ENCODE measurements at regions not wholly inside any gene's neighbourhood (a gene's known extent, or its start where the extent isn't known, plus 50 kb on each side); places are given as distances from the start of the nearest gene placed in this dataset.

DNA sequence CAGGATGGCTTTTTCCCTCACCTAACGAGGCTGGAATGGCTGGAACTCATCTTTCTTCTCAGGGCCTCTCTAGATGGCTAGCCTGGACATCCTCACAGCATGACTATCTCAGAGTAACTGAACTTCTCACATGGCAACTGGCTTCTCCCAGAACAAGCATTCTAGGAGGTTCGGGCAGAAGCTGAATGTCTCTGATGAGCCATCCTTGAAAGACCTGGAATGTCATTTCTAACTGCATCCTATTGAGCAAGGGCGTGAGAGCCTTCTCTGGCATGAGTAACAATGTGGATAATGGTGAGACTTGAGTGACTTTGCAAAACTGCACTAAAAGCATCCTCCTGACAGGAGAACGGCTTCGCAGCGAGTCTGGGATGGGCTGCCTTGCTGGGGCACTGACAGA lies 487.7 kb downstream of the MAT2B start:
- Histone ChIP-seq H3K36me3 (no peaks in the 10 kb centered on the region), H3K9me3 (no peaks in the 10 kb centered on the region), H3K4me1 (no peaks in the 10 kb centered on the region), H3K4me3 (replicated peaks in 1 of 3) (no peak overlapping the region), H3K27ac (no peak overlapping the region), H3K27me3 (no peaks in the 10 kb centered on the region)
- 83 to 84% methylated on average over 6 of the region's 6 CpGs for WGBS, 2 donors
- no peak for TF ChIP-seq POLR2A (IDR thresholded peaks at IDR 0.05)
- TF ChIP-seq, protein P1, sequence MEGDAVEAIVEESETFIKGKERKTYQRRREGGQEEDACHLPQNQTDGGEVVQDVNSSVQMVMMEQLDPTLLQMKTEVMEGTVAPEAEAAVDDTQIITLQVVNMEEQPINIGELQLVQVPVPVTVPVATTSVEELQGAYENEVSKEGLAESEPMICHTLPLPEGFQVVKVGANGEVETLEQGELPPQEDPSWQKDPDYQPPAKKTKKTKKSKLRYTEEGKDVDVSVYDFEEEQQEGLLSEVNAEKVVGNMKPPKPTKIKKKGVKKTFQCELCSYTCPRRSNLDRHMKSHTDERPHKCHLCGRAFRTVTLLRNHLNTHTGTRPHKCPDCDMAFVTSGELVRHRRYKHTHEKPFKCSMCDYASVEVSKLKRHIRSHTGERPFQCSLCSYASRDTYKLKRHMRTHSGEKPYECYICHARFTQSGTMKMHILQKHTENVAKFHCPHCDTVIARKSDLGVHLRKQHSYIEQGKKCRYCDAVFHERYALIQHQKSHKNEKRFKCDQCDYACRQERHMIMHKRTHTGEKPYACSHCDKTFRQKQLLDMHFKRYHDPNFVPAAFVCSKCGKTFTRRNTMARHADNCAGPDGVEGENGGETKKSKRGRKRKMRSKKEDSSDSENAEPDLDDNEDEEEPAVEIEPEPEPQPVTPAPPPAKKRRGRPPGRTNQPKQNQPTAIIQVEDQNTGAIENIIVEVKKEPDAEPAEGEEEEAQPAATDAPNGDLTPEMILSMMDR (IDR thresholded peaks at IDR 0.05): no peak
- DNase-seq: no peak
- intact Hi-C loops (cut with DNase I): no loop called here

DNA sequence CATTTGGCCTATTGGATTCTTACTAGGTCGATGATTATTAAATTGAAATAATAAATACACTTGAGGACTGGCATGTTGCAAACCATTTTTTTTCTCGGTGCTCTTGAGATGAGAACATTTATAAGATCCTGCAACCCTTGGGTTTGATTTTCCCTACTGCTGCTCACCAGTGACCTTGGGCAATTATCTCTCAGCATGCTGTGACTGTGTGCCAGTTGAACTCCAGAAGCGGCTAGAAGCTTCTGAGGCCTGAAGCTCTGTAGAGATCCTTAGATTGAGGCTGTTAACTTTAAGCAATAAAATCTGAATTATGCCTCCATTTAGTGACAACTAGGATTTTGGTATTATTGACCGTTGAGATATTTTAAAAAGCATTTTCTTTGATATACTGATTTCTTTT lies 489.8 kb downstream of the MAT2B start:
- TF ChIP-seq, protein P1 (IDR thresholded peaks at IDR 0.05): no peak
- no peak for TF ChIP-seq POLR2A (IDR thresholded peaks at IDR 0.05)
- no peak for DNase-seq
- Histone ChIP-seq H3K27me3 (no peaks in the 10 kb centered on the region), H3K27ac (no peak overlapping the region), H3K4me3 (replicated peaks in 1 of 3) (no peak overlapping the region), H3K9me3 (no peaks in the 10 kb centered on the region), H3K4me1 (no peaks in the 10 kb centered on the region), H3K36me3 (no peaks in the 10 kb centered on the region)
- intact Hi-C loops (cut with DNase I): no loop called here
- 83 to 89% methylated on average over 4 of the region's 4 CpGs for WGBS, 2 donors

DNA sequence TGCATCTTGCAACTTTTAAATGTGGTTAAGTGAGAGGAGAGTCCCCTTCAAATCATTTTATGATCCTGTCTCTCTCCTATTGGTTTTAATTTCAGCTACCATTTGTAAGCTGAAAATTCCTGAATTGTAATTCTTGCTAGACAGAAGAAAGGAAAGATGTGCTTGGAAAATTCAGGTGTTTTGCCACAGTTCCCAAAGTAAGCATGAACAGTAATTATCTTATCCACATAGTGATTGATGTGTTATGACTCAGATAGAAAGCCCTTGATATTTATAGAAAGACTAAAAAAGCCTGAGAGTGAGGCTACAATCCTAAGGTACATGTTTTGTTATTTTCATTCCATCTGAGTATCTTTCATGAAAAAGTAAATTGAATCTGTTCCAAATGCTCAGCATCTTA lies 492.5 kb downstream of the MAT2B start:
- Histone ChIP-seq H3K9me3 (no peaks in the 10 kb centered on the region), H3K36me3 (no peaks in the 10 kb centered on the region), H3K27ac (no peak overlapping the region), H3K4me1 (no peaks in the 10 kb centered on the region), H3K27me3 (no peaks in the 10 kb centered on the region), H3K4me3 (replicated peaks in 1 of 3) (no peak overlapping the region)
- no peak for DNase-seq
- intact Hi-C loops (cut with DNase I): no loop called here
- no peak for TF ChIP-seq POLR2A (IDR thresholded peaks at IDR 0.05)
- TF ChIP-seq, protein P1 (IDR thresholded peaks at IDR 0.05): no peak

DNA sequence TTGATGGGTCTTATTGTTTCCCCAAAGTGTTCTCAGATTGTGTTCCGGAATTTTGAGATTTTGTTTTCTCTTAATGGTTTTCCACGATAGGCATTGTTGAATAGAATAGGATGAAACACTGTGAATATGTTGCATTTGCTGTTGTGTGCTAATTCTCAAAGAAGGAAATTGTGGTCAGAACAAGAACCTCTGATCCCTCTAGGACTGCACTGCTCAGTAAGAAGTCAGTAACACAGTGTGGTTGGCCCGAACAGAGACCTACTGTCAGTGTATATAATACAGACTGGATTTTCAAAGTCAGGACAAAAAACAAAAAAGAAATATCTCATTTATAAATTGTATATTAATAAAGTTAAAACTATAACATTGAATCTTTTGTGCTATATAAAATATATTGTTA lies 494.8 kb downstream of the MAT2B start:
- H3K27ac ChIP-seq: no peak overlapping the region
- TF ChIP-seq, protein P1 (IDR thresholded peaks at IDR 0.05): no peak
- no peak for TF ChIP-seq POLR2A (IDR thresholded peaks at IDR 0.05)
- intact Hi-C loops (cut with DNase I): no loop called here
- no peaks in the 10 kb centered on the region for H3K9me3 ChIP-seq
- no peak overlapping the region for H3K4me3 ChIP-seq (replicated peaks in 1 of 3)
- no peaks in the 10 kb centered on the region for H3K27me3 ChIP-seq
- no peaks in the 10 kb centered on the region for H3K36me3 ChIP-seq
- H3K4me1 ChIP-seq: no peaks in the 10 kb centered on the region
- 79 to 86% methylated on average over 3 of the region's 3 CpGs for WGBS, 2 donors
- no peak for DNase-seq

DNA sequence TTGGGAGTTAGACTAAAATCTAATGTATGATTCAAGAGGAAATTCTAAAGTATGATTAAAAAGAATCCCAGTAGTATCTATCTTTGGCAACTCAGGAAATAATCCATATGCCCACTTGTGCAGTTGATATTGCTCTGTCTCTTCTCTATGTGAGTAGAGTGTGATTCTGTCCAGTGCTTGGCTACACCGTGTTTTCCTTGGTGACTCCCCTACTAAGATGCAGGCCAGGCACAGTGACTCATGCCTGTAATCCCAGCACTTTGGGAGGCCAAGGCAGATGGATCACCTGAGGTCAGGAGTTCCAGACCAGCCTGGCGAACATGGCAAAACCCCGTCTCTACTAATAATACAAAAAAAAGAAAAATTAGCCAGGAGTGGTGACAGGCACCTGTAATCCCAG lies 495.4 kb downstream of the MAT2B start:
- Histone ChIP-seq H3K27ac (no peak overlapping the region), H3K9me3 (no peaks in the 10 kb centered on the region), H3K4me1 (no peaks in the 10 kb centered on the region), H3K27me3 (no peaks in the 10 kb centered on the region), H3K36me3 (no peaks in the 10 kb centered on the region), H3K4me3 (replicated peaks in 1 of 3) (no peak overlapping the region)
- TF ChIP-seq, protein P1 (IDR thresholded peaks at IDR 0.05): no peak
- TF ChIP-seq POLR2A (IDR thresholded peaks at IDR 0.05): no peak
- DNase-seq: no peak
- intact Hi-C loops (cut with DNase I): no loop called here
- WGBS, 2 donors: 80 to 89% methylated on average over 3 of the region's 3 CpGs

Data from thyroid gland (tissue), 4 donors.